GM21447 (cell line): ENCODE measurements at regions not wholly inside any gene's neighbourhood (a gene's known extent, or its start where the extent isn't known, plus 50 kb on each side); places are given as distances from the start of the nearest gene placed in this dataset.

Experiments used
- ATAC-seq: cut with Tn5 transposase; IDR thresholded peaks from one replicate; pipeline ENCODE4 v1.9.1; 2021; ENCODE audit not compliant: unreplicated experiment

DNA sequence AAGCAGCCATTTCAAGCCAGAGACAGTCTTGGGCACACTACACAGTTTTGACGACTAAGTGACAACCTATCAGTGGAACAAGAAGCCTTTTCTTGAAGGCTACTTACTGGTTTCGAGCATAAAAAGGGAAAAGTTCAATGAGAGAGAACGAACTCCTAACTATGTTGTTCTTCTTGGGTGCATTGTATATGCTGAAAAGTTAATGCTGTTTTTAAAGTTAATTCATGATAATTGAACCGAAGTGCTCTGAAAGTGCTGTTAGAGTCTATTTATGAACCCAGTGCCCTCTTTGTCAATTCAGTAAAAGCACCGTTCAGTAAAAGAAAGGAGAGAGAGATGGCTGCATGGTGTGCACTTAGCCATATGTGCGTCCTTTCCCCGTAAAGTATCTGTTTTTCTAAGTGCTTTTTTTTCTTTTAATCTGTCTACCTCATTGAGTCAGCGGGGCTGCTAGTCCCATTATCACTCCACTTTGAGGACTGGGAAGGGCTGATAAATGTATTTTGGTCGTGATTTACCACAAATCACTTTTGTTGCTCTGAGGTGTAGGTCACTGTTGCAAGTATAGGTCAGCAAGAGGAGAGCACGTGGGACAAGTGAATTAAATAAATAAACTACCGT is 380.7 kb upstream of the GOLIM4 start:
- no peak for ATAC-seq

DNA sequence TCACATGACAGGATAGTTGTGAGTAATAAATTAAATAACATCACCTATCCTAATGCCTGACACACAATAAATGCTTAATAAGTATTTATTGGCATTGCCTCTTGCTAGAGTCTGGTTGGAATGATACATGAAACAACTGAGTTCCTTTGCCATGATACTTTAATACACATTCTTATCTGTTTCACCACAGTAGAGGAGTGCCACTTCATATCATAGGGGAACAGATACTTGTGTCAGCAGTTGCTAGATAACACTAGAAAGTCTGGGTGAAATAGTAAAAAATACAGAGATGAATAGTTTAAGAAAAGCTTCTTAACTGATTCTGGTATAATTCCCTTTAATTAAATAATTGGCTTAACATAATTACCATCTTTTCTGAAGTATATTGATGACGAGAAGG is 380.0 kb upstream of the GOLIM4 start:
- ATAC-seq = no peak

DNA sequence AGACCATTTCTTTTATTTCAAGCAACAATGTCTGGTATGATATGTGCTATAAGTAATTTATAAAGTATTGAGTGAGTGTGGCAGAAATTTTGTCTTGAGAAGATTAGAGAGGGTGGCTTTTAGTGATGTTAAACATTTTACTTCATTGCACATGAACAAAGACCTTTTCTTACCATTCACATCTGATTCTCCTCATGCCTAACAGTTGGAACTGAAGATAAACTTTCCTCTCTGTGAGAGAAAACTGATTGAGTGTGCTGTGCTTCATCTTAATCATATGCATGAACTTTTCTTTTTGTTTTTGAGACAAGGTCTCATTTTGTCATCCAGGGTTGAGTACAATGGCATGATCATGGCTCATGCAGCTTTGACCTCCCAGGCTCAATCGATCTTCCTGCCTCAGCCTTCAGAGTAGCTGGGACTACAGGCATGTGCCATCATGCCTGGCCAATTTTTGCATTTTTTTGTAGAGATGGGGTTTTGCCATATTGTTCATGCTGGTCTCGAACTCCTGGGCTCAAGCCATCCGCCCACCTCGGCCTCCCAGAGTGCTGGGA is 377.7 kb upstream of the GOLIM4 start:
- no peak for ATAC-seq

DNA sequence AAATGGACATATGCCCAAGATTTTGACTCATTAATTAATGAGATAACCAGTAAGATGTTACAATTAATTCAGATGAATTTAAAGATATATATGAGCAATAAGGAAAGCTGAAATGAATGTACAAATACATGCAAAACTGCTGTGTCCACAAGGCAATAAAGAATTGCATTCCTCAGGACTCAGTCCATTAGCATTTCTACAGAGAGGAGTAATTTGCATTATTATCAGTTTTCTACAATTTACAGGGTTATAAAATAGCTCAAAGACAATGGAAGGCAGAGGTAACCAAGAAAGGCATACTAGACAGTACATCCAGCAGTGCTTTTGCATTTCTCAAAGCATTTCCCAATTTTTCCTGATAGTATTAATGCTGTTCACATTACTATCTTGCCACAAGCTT is 377.1 kb upstream of the GOLIM4 start:
- no peak for ATAC-seq

DNA sequence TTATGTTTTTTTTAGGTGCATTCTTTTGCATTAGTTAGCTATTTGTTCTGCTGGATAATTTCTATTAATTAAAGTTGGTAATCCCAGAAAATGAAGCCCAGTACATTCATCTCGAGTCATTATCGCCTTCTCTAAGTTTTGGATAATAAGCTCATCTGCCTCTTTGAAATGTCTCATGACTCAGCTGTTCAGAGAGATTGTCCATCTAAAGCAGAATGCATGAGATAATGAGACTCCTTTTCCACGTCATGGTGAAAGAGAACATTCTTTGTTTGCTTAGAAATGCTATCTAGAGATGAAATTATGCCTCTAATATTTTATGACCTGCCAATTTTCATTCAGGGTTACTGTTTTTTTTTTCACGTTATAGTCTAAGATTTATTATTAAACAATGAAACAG is 374.7 kb upstream of the GOLIM4 start:
- no peak for ATAC-seq

DNA sequence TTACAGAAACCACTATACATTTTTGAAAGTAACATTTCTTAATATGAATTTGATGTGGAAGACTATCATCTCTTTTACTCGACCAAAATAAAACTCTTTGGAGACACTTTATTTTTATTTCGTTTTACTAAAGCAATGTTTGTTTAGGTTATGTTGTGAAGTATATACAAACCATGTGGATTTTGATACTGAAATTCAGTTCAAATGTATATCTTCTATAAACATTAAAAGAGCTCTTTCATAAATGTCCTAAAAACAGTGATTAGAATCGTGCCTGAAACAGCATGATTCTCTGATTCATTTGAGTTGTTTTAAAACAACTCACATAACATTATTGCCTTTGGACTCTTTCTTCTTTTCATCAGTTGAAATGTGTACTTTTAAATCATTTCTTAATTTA is 373.7 kb upstream of the GOLIM4 start:
- ATAC-seq = no peak

DNA sequence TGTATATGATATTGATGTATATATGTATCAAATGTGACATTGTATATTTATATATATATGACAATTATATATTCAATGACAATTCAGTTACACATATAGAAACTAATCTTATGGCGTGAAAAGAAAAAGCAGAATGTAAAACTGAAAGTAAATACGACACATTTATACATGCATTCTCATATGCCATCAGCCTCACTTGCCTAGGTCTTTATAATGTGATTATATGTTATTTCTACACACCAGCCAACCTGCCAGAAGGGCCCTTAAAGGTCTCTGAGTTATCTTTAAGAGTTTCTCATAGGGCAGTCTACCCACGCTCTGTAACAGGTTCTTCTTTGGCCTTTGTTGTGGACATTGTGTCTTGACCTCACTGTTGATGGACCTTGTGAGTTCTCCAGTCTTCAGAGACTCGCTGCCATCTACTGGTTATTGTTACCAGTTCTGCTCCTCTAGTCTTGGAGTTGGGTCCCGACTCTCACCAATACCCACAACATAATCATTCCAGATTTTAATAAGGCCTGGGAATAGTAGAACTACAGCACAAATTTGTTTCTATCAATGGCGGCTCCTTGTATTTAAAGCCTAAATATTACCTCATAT is 371.5 kb upstream of the GOLIM4 start:
- peak; percentile 94 for ATAC-seq

DNA sequence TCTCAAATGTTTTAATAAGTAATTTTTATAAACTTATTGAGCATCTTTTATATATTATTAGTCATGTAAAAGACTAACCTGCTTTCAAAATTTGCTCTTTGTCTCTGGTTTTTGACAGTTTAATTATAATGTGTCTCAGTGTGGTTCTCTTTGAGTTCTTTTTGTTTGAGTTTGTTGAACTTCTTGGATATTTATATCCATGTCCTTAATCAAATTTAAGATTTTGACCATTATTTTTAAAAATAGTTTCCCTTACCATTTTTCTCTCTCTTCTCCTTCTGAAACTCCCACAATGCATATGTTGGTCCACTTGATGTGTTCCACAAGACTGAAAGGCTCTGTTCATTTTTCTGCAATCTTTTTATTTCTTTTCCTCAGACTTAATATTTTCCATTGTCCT is 366.1 kb upstream of the GOLIM4 start:
- ATAC-seq = no peak

DNA sequence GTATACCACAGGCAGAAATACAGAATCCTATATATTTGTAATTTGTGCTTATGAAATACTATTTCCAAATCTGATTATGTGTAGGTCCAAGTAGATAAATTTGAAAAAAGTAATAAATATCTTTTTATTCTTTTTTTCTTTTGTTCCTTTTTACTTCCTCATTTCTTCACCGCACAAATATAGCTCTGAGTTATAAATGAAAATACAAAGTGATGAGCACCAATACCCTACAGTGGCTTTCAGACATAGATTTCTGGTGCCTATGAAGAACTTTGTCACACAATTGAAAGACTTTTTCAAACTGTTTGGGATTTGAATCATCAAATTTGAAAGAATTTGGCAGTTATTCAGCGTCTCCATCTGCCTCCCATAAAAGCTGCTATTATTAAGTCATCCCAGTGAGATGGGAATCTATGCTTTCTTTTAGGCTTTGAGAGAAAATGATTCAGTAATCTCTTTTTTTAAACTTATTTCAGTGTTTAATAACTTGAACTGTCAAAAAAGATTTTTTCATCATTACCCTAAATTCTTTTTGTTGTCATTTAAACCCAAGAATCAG is 363.6 kb upstream of the GOLIM4 start:
- no peak for ATAC-seq

DNA sequence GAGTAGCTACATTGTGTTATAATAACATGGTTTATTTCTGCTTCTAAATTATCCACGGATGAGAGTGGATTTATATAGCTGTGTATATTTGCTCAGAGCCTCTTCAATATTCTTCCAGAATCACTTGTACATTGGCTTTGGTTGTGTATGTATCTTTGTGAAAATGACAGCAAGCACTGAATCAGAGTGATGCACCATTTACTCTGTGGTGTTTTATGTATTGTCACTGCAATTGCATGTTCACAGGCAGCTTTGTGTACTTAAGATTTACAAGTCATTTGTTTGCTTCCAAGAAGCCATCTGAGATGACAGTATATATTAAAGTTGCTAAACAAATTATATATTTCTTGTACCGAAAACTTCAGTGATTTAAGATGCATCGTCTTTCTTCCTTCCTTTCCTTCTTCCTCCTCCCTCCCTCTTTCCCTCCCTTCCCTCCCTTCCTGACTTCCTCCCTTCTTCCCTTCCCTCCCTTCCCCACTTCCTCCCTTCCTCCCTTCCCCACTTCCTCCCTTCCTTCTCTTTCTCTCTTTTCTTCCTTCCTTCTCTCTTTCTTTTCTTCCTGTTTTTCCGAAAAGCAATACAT is 362.3 kb upstream of the GOLIM4 start:
- no peak for ATAC-seq

DNA sequence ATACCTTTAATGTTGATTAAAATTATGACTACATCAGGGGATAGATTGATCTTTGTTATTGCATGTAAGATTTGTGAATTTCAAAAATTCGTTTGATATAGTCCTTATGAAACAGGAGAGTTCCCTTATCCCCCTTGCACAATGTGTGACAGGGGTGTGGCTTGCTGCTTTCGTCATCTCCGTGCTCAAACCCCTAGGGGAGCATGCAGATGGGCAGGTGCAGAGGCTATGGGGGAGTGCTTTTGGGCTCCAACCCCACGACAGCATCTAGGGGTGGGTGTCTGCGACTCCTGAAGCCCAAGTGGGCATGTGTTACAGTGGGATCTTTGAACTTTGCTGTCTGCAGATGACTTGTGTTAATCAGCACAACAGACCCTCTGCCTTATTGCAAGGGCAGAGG is 360.1 kb upstream of the GOLIM4 start:
- no peak for ATAC-seq

DNA sequence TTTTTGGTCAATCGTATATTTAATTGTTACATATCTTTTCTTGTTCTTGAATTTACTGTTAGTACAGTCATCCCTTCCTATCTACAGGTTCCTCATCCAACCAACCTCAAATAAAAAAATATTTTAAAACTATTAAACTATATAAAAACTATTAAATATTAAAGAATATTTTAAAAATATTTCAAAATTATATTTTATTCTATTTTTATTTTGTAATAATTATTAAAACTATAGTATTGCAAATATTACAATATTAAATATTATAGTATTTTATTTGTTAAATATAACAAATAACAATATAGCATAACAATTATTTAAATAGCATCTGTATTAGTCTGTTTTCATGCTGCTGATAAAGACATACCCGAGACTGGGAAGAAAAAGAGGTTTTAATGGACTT is 357.9 kb upstream of the GOLIM4 start:
- no peak for ATAC-seq

DNA sequence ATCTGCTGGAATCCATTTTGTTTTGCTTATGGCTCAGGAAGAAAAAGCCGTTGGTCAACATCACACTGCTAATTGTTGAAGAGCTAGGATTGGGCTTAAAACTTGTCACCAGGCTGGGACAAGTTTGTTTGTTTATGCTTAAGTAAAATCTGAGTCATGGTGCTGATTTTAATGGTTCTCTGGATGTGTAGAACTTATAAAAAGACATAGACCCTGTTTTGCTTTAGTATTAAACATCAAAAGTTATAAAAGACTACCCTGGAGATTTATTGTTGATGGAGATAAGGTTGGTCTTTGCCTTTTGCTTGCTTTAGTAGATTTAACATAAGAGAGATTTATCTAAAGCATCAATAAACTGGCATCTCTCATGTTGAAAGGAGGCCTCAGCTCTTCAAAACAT is 348.2 kb upstream of the GOLIM4 start:
- no peak for ATAC-seq

DNA sequence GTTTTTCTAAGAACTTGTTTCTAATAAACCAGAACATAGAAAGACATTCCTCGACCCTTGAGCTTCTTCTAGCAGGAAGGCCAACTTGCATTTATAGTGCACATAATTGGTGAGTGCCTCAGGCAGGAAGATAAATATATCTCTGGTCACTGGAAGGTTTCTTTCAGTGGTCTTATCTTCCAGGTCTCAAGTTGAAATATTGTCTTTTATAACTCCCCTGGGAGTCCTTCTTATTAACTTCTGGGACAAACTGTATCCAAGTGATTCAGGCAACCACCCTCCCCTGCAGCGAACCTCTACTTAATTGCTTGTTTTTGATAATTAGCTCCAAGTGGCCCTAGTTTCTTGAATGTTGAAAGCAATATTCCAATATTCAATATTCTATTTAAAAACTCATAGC is 346.8 kb upstream of the GOLIM4 start:
- no peak for ATAC-seq

DNA sequence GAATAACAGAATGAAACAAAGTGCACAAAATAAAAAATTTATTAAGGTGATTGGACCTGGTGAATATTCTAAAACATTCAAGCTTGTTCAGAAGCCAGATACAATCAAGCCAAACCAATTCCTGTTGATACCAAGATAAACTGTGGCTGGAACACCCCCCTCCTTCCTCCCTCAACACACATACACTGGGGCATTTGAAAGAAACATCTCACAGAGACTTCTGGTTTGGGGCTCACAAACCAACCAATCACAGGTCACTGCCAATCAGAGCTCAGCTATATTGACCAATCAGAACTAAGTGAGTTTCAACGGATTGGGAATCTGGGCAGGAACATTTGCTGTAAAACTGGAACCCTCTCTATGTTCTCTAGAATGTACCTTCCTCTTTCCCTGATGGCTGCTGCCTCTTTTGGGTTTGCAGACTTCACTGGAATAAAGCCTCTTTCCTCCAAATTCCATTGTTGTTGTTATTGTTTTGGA is 340.6 kb upstream of the GOLIM4 start:
- no peak for ATAC-seq

DNA sequence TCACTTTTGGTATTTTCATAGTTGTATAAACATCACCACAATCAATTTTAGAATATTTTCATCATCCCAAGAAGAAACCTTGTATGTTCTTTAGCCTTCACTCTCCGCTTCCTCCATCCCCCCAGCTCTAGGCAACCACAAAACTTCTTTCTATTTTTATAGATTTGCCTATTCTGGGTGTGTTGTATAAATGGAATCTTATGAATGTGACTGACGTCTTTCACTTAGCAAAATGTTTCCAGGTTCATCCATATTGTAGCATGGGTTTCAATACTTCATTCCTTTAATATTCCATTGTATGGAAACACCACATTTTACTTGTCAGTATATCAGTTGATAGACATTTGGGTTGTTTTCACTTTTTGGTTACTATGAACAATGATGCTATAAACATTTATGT is 335.8 kb upstream of the GOLIM4 start:
- no peak for ATAC-seq

DNA sequence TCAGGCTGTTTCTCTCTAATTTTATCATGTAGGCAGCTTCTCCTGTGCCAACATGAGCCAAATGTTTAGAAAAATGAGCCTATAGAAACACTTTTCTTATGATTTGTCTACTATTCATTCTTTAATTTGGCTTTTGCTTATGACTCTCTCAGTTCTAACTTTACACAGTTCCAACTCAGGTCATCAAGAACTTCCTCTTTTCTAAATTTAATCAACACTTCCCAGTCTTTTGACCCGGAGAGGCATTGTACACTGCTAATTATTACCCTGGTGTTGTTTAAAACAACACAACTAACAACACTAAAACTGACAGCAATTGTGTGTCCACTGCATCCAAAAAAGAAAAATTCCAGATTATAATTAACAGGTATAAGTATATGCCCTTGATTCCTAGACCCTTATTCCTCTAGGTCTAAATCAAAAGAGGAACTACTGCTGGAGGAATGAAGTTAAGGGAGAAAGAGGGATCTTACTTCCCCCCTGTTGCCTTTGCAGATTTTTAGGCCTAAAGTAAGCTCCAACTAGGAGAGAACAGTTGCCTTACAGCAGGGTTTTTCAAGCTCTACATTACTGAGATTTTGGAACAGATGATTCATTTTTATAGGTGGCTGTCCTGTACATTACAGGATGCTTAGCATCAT is 332.2 kb upstream of the GOLIM4 start:
- ATAC-seq = peak; percentile 51

DNA sequence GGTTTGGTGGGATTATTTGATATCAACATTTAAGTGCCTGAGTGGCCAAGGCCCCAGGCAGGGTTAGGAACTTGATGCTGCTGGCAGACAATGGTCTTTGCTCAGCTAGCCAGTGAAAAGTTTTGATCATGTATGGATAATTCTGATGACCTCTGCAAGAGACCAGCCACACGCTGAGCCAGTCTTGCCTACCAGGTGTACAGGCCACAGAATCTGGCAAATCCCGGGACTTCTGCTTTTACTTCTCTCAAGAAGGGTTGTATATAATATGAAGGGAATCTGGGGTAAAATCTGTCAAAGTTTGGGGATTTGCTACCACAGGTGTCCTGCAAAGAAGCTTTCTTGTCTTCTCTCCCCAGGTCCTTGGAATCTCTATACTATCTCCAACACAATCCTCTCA is 331.4 kb upstream of the GOLIM4 start:
- ATAC-seq = no peak

DNA sequence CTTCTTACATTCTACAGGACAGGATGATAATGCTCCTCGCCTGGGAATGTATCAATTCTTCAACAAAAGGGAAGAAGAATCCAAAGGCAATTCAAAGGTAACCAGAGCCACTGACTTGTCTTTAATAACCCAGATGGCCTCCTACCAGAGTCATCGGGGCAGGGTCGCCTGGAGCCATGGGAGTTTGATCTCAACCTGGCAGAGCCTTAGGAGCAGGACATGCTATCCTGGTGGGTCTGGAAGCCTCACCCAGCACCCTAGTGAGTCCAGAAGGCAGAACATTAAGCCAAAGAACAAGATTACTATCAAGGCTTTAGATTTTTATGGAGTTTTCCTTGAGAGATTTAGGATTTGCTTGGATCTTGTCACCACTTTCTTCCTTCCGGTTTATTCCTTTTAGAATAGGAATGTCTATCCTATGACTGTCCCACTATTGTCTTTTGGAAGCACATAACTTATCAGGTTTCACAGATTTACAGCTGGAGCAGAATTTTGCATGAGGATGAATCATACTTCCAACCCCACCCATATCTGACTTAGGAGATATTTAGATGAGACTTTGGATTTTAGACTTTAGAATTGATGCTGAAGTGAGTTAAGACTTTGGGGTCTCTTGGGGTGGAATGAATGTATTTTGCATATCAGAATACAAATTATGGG is 330.3 kb upstream of the GOLIM4 start:
- no peak for ATAC-seq

DNA sequence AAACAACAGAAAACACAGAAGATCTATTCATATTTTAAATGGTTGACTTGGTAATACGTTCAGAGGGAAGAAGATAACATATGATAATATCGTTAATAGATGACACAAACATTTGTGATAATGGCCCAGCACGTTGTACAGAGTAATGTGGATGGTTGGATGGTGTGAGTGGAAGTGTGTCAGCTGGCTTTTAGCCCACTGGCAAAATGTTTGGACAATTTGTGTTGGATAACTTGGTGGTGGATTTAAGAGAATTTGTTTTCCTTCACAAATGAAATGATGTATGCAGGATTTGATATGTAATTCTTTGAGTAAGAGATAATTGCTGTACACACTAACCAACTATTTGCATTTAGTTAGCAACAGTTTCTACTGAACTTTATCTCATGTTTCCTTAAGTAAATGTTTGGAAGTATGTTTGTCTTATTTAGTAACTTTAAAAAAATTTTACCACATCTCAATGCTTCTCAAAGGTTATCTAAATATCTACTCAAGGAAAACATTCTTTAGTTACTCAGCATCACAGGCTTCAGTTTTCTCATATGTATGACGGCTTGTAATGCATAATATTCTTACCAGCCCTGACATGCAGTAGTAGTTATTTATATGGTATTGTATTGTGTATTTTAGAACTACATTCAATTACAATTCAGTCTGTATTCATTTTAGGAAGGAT is 328.5 kb upstream of the GOLIM4 start:
- ATAC-seq = no peak

DNA sequence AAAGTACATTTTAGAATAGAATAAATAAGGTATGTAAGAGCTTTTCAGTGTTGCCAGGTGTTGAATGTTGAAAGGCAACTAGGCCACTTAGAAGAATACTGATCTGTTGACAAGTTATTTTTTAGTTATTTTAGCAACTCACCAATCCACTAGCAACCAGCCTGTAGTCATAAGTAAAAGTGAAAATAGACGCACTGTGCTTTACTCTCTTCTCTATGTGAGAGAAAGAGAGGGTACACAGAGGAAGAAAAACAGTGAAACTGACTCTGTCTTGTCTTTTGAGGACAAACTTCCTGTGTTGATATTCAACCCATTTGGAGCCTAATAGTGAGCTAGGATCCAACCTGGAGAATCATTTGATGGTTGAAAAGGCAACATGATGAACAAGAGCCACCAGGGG is 327.1 kb upstream of the GOLIM4 start:
- ATAC-seq = peak; percentile 68
